GM10266 (cell line): ENCODE measurements at regions not wholly inside any gene's neighbourhood (a gene's known extent, or its start where the extent isn't known, plus 50 kb on each side); places are given as distances from the start of the nearest gene placed in this dataset.

Experiments
- DNase-seq: peaks from one replicate; pipeline ENCODE4 v3.0.0; 2012; ENCODE audit errors: extremely low spot score
- CTCF ChIP-seq: IDR thresholded peaks from 2 replicates; pipeline ENCODE4 v1.5.1; 2012; ENCODE audit warnings: mild to moderate bottlenecking, low read depth; ENCODE audit not compliant: control insufficient read depth, insufficient read depth; ENCODE audit errors: missing control alignments

DNA sequence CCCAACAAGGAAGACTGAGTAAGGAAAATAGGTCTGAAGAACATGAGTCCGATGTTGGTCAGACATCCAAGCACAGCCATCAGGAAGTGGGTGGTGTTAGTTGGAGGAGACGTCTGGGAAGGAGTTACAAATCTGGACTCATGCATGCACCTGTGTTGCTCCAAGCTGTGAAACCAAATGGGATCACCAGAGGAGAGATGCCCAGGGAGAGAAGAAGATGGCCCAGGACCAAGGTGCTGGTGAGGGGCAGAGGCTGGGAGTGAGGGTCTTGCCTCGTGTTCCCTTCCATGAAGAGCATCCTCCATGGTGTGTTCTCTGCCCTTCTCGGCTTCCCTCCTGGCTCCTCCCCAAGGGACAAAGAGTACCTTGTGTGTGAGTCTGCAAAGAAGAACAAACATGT lies 405.6 kb downstream of the NPHP4 start:
- no peak for TF ChIP-seq CTCF
- no peak for DNase-seq

- no peak for TF ChIP-seq CTCF
- DNase-seq: no peak
Measured at GRCh38 chr1:5585256-5585655, 407.0 kb downstream of the NPHP4 start.

DNA sequence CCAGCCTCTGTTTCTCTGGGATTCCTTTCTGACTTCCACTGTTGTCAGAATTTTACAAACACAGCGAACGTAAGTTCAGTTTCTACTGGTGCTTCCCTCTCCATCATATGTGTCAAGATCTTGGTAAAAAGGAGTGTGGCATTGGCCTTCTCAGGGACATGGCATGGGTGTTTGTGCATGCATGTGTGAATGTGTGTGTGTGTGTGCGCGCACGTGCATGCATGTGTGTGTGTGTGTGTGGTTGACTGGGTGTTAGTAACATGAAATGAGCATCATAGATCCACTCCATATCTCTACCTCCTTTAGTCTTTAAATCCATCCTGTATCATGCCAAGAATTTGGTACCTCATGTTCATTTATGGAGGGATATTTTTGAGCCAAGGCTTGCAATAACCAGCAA lies 411.3 kb downstream of the NPHP4 start:
- DNase-seq: no peak
- TF ChIP-seq CTCF: no peak

GRCh38 chr1:5579966-5580365 lies 412.3 kb downstream of the NPHP4 start:
- no peak for DNase-seq
- no peak for TF ChIP-seq CTCF

GRCh38 chr1:5578690-5579089 lies 413.5 kb downstream of the NPHP4 start:
- no peak for DNase-seq
- no peak for TF ChIP-seq CTCF

- no peak for DNase-seq
- no peak for TF ChIP-seq CTCF
Measured at GRCh38 chr1:5577255-5578040, 414.8 kb downstream of the NPHP4 start.

DNA sequence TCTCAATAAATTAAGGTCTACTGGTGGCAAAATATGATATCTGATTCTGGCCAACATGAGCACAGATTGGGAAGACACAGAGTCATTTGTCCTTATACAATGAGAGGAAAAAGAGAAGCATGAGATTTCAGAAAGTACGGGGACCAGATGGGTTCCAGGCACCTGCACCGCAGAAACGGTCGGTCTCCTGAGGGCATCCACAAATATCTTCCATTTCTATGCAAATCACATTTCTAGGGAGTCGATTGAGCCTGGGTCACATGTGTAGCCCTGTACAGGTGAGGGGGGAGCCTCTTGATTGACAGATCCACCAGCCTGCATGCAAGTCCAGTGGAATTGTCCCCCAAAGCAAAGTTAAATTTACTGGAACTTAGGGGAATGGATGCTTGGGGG lies 415.6 kb downstream of the NPHP4 start:
- no peak for DNase-seq
- TF ChIP-seq CTCF: no peak
